ENCODE measurements at regions not wholly inside any gene's neighbourhood (a gene's known extent, or its start where the extent isn't known, plus 50 kb on each side); places are given as distances from the start of the nearest gene placed in this dataset.

DNA sequence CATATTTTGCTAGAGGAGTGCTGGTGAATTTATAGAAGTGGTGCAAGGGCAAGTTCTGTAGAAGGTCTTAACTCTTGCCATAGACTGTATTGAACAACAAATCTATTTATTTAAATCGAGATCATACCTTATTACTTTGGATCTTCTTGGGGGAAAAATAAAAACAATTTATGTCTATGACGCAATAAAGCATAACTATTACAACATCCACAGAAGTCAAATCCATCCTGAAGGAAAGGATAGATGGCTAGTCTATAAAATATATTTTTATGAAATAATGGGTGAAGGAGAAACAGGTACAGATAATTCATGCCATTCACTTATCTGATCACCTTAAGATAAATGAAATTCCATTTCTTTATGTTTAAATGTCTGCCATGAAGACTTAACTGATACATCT, 1168.8 kb upstream of the AGA start:
- TF ChIP-seq, protein P1, sequence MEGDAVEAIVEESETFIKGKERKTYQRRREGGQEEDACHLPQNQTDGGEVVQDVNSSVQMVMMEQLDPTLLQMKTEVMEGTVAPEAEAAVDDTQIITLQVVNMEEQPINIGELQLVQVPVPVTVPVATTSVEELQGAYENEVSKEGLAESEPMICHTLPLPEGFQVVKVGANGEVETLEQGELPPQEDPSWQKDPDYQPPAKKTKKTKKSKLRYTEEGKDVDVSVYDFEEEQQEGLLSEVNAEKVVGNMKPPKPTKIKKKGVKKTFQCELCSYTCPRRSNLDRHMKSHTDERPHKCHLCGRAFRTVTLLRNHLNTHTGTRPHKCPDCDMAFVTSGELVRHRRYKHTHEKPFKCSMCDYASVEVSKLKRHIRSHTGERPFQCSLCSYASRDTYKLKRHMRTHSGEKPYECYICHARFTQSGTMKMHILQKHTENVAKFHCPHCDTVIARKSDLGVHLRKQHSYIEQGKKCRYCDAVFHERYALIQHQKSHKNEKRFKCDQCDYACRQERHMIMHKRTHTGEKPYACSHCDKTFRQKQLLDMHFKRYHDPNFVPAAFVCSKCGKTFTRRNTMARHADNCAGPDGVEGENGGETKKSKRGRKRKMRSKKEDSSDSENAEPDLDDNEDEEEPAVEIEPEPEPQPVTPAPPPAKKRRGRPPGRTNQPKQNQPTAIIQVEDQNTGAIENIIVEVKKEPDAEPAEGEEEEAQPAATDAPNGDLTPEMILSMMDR (conservative IDR thresholded peaks at IDR 0.05): no peak
- TF ChIP-seq ZFX (IDR thresholded peaks at IDR 0.05): no peak

Measured in C4-2B (cell line).